SKM-1 (cell line): ENCODE measurements at regions not wholly inside any gene's neighbourhood (a gene's known extent, or its start where the extent isn't known, plus 50 kb on each side); places are given as distances from the start of the nearest gene placed in this dataset.

ENCODE experiments used
- DNase-seq: peaks from one replicate; lab custom pipeline; 2025; ENCODE audit not compliant: unreplicated experiment; lab: John Stamatoyannopoulos, UW

DNA sequence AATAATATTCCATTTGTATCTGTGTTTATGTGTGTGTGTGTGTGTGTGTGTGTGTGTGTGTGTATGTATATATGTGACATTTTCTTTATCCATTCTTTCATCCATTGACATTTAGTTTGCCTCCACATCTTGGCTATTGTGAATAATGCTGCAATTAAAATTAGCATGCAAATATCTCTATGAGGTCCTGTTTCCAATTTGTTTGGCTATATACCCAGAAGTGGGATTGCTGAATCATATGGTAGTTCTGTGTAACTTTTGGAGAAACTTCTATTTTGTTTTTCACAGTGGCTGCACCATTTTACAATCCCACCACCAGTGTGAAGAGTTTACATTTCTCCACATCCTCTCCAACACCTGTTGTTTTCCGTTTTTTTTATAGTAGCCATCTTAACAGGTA is 53.1 kb downstream of the CH25H start:
- DNase-seq: no peak

DNA sequence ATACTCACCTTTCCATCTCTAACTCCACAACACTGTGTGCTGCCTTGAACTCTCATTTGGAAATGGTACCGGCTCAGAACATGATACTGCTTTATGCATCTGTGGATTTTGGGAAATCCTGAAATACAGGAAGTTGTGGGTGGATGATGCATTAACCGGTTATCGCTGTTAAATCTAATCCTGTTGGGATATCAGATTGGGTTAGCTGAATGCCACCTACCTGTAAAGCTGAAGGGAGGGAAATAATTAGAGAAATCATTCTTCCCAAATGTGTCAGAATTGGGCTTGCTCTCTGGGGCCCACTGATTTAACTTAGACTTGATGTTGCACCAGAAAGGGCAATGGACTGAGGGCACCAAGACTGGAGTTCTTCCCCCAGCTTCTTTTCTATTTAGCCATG is 54.0 kb downstream of the CH25H start:
- DNase-seq: no peak

DNA sequence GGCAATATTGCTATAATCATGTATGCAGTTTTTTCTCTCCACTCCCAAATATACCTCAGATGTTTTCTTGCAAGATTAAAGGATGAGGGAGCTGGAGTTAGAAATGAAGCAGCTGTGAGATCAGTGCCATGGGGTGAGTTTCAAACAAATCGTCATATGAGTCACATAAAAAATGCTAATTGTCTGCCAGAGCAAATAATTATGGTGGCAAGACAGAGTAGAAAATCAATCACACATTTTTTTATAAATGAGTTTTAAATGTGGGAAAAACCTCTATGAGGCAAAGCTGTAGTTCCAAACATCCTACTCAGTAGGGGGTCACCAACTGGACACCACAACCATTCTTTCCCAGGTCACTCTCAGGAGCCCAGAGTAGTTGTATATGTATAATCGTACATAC is 55.3 kb downstream of the CH25H start:
- no peak for DNase-seq

DNA sequence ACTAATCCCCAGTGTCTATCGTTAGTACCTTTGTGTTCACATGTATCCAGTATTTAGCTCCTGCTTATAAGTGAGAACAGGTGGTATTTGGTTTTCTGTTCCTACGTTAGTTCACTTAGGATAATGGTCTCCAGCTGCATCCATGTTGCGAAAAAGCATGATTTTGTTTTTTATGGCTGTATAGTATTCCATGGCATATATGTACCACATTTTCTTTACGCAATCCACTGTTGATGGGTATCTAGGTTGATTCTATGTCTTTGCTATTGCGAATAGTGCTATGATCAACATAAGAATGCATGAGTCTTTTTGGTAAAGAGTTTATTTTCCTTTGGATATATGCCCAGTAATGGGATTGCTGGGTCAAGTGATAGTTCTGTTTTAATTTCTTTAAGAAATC is 59.1 kb downstream of the CH25H start:
- DNase-seq: no peak

DNA sequence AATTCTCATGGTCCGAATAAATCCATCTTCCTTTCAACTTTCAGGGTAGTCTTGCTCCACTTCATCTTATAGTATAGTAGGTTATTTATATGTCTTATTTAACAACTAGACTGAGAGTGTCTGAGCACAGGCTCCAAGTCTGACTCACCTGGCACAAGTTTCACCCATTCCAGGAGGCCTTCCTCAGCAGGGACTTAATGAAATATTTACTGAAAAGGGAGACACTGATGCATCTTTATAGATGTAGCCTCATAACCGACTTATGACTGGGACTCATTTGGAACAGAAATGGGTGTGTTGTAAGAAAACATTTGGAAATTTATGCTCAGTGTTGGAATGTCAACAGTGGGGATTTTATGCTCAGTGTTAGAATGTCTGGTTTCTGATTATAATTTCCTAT is 59.9 kb downstream of the CH25H start:
- no peak for DNase-seq

DNA sequence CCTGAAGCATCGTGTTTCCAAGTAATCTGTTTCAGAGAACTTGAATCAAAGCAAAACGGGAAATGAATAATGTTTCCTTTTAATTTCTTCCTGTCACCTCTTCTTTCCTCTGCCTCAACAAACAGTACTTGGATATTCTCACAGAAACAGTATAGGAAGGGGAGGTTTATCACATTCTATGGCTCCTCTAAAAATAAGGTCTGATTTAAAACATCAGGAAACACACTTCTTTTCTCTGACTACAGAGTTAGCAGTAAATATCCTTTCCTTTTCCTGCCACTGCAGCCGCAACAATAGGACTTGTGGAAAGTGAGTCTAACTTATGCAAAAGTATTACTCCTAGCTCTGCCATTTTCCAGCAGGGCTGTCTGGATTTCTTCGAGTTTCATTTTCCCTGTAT is 62.3 kb downstream of the CH25H start:
- no peak for DNase-seq

DNA sequence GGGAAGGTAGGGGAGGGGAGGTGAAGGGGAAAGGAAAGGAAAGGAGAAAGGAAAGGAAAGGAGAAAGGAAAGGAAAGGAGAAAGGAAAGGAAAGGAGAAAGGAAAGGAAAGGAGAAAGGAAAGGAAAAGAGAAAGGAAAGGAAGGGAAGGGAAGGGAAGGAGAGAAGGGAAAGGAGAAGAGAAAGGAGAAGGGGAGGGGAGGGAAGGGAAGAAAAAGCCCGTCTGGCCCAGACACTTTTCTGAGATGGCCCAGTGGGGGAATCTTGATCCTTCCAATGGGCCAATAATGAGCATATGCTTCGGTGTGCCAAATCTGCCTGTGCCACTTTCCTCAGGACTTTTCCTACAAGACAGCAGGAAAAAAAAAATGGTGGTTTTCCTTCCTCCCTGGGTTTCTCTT is 64.5 kb downstream of the CH25H start:
- no peak for DNase-seq

DNA sequence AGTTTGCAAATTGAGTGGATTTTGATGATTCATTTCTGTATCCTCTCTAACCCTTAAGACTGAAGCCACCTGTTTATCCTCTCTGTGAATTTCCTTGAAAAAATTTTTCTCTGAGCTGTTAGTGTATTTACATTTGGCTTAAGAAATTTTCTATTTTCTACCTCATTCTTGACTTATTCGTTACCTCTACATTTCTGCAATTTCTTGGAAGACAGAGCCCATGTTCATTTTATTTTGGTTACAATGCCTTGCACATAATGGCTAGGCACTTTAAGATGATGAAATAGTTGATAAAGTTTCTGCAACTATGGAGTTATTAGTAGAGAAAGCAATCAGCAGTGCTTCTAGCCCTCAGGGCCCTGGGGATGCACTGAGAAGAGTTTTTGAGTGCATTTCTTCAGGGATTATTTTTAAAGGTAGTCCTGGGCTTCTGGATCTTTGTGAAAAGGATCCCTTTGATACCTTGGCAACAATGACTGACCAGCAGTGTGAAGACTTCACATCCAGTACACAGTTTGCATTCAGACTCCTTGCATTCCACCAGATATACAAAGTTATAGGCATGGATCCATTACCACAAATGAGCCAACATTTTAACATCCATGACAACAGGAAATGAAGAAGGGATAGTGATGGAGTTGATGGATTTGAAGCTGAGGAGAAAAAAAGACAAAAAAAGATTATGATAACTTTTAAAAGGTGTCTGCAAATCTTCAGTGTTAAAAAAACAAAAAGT is 68.2 kb downstream of the CH25H start:
- DNase-seq: no peak

DNA sequence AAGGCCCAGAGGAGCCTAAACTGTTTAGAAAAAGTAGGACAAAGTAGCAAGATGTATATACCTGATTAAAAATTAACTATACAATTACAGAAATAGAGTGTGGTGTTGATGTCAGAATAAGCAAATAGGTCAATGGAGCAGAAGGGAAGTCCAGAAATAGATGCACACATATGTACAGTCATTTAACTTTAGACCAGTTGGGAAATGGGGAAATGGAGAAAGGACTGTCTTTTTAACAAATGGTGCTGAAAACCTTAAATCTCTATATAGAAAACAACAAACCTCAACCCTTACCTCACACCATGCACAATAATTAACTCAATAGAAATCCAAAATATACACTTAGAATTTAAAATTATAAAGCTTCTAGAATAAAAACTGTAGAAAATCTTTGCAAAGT is 72.2 kb downstream of the CH25H start:
- DNase-seq: peak; percentile 27

DNA sequence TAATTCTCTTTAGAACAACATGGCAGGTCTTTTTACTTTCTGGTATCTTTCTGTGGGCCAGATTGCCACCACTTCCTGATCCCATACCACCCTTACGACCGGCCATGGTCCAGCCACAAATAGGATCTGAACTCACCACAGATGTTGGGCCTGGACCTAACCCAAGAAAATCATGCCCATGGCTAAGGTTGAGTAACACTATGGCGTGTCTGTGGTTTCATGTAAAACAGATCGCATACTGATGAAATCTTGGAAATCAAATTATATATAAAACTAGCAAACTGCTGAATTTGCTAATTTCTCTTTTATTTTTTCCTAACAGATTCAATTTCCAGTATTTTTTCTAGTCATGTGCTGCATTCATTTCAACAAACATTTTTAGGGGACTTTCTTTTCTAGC is 77.2 kb downstream of the CH25H start:
- DNase-seq: no peak

DNA sequence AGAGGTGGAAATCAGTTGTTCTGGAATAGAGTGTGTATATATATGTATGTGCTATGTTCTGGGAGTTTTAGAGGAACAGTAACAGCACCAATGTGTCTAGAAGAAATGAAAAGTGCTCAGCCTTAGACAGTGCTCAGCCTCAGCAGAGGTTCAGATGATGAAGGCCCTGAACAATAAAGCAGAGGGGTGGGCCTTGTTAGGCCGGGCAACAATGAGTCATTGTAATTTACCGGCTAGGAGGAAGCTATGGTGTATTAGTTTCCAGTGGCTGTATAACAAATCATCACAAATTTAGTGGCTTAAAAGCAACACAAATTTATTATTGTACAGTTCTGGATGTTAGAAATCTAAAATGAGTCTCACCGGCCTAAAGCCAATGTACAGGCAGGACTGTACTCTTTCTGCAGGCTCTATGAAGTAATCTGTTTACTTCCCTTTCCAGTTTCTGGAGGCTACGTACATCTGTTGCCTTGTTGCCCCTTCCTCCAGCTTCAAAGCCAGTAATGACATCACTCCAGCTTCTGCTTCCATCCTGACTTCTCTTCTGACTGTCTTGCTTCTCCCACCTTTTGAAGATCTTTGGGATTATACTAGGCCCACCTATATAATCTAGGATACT is 84.6 kb downstream of the CH25H start:
- DNase-seq: peak; percentile 41

DNA sequence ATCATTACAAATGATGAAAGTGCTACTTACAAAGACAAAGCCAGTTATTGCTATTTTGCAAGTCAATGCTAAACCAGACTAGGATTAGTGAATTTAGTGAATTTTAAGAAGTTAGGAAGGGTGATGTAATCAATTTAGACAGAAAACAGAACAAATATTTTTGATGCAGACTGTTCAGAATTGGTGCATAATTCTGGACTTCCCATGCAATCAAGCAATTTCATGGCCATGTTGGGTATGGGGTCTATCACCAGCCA is 85.4 kb downstream of the CH25H start:
- no peak for DNase-seq

DNA sequence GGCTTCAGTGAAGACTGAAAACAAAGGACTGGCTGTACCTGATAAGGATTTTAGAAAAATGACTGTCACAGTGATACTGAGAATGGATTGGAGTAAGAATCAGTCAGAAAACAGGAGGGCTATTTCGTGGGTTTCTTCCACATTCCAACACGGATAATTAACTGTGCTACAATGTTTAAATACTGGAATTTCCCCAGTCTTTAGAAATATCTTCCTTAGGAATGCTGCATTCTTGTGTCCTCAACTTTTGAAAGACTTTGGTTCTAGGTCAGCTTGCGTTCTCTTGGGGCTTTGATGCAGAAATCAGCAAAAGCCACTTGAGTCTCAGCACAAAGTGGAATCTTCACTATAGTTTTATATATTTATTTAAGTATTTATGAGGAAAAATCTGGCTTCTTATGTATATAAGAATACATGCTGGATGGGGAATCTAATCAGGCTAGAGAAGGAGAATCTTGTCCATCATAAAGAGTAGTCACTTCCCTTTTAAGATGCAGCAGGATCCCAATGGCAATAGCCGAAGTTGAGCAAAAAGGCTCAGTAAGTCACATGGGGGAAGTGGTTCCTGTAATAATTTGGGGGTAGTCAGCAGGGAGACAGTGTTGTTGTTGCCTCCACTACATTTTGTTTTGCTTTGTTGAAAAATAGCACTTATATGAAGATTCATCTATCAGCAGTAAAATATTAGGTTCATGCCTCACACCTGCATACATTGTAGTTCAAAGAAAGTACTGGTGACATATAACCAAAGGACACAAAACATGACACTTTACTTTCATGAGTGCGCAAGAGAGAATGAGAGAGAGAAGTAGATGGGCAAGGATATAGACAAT is 86.0 kb downstream of the CH25H start:
- DNase-seq: no peak

DNA sequence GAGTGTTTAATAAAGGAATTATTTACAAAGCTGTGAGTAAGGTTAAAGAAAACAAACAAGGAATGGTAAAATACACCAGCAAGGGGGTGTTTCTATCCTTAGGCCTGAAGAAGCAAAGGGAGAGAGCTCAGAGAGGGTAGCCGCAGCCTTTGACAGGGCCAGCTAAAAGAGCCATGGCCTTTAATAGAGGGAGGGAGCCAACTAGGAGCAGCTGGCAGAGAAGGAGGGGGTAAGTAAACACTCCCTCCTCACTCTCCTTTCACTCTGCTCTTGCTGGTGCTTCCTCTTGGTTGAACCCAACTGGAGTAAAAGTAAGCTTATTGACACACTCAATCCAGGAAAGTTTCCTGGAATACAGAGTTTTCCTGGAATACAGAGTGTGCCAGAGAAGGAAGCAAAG is 87.5 kb downstream of the CH25H start:
- no peak for DNase-seq

DNA sequence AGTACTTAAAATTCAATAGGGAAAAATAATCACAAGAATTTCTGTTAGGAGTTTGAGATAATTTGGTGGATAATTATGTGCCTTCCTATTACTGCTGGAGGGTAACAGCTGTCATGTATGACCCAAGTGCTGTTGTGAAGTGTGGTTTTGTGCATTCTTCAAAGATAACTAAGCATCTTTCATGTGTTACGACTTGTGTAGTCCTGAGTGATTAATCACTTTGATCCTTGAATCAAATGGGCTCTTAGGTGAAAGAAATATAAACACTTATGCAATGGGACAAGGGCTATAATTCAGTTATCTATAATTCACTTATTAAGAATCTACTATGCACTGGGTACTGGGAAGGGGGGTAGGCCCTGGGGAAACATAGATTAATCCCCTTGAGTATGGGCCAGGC is 89.0 kb downstream of the CH25H start:
- no peak for DNase-seq

DNA sequence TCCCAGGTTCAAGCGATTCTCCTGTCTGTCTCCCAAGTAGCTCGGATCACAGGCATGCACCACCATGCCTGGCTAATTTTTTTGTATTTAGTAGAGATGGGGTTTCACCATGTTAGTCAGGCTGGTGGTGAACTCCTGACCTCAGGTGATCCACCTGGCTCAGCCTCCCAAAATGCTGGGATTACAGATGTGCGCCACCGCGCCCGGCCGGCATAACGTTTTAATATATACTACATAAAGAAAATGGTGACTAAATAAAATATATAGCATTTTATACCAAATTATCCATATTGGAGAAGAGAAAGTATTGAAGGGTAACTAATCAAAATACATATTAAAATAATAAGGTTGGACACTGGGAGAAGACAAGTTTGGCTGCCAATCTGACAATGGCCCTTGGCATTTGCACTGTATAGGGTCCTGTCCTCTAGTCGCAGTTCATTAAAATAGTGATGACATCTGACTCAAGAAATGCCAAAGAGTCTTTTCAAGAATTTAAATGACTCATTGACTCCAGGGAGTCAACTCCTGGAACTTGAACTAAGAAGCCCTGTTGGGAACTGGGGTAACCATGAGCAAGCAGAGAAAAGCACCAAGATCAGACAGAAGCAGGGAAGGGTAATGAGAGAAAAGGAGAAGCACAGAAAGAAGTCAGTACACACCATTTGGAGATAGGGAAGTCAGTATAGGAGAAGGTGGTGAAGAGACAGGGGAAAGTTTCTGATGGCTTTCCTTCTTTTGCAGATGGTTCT is 91.1 kb downstream of the CH25H start:
- DNase-seq: peak; percentile 13

DNA sequence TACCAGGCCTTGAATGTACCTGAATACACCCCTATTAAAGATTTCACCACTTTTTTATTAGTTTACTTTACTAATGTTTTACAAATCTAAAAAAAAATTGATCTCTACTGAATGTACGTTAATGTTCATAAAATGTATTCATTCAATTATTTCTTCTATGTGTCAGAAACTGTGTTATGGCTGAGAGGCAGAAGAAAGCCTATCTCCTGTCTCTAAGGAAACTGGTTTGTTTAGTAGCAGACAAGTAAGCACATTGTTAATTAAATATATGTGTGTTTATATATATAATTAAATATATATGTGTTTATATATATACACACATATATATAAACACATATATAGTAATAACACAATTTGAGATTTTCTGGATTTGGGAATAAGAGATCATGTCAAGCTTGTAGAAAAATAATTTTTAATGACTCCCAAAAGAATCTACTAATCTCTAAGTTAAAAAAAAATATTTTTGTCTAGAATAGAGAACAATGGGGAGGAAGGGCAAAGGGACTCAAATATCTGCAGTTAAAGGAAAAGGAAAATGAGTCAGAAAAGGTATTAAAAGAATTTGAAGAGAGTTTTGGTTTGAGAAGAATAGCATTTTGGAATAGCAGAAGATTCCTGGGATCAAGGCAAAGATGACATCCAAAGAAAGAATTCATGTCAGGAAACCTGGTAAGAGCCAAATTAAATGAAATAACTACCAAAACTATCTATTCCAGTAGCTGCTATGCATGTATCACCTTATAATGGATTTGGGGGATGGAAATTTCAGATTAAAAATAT is 92.1 kb downstream of the CH25H start:
- no peak for DNase-seq

DNA sequence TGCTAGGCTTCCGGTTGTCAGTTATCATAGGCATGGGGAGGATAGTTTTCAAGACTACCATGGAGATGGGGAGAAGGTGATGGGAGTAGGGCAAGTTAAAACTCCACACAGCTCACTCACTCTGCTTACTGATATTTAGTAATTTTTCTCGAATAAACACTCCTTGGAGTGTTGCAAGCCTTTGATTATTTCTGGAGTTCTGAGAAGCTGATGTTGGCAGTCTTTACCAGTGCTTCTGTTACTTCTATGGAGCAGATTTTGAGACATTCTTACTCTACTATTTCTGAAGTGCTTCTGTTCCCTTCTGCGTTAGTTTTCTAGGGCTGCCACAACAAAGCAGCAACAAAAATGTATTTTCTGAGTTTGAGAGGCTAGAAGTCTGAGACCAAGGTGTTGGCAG is 104.4 kb downstream of the CH25H start:
- no peak for DNase-seq

DNA sequence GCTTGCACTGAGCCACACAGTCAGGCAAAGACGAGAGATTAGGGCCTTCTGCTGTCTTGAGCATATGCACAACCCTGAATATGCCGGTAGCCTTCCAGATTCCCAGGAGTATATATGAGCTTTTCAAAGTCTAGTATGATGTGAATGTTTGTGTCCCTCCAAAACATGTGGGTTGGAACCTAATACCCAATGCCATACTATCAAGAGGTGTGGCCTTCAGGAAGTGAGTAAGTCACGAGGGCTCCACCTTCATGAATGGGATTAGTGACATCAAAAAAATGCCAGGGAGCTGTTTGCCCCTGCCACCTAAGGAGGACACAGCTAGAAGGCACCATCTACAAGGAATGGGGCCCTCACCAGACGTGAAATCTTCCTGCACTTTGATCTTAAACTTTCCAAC is 105.2 kb downstream of the CH25H start:
- DNase-seq: no peak

DNA sequence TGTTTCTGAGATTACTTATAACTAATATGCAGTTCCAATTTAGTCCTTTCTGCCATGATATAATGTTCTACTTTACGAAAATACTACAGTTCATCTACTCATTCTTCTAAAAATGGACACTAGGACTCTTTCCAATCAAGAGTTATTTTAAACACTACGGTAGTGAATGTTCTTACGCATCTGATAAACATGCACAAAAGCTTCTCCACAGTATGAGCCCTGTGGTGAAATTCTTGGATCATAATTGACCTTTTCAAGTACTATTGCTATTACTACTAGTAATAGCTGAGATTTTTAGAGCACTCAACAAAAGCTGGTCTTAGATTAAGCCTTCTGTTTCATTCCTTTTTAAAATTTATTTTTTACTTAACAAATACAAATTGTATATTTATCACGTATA is 106.4 kb downstream of the CH25H start:
- no peak for DNase-seq

DNA sequence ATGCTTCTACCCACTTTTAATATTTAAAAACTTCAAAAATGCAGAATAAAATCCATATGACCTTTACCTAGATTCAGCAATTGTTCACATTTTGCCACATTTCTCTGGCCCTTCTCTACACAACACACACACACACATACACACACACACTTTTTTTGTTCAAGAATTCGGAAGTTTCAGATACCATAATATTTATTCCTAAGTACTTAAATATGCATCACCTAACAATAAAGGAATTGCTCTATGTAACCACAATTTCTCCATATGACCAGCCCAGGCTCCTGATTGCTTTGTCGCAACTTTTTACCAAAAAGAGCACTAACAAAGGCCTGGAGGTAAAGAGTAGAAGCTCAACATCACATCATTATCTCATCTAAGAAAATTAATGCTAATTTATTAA is 106.6 kb downstream of the FAS start:
- no peak for DNase-seq
